HFF-Myc (cell line): ENCODE measurements at regions not wholly inside any gene's neighbourhood (a gene's known extent, or its start where the extent isn't known, plus 50 kb on each side); places are given as distances from the start of the nearest gene placed in this dataset.

Experiments used
- DNase-seq: peaks from one replicate; pipeline ENCODE4 v3.0.0-alpha.2; 2011; ENCODE audit warnings: low read depth; ENCODE audit errors: extremely low read depth
- H3K4me3 ChIP-seq: replicated peaks from 2 replicates; pipeline ENCODE4 v1.5.1; 2011; ENCODE audit warnings: low read depth, mild to moderate bottlenecking, control low read depth, low read length
- TF ChIP-seq, protein P1 (sequence below): IDR thresholded peaks from 2 replicates; pipeline ENCODE4 v1.5.1; 2012; ENCODE audit warnings: mild to moderate bottlenecking, low read depth, low read length, control low read depth; ENCODE audit errors: missing control alignments

DNA sequence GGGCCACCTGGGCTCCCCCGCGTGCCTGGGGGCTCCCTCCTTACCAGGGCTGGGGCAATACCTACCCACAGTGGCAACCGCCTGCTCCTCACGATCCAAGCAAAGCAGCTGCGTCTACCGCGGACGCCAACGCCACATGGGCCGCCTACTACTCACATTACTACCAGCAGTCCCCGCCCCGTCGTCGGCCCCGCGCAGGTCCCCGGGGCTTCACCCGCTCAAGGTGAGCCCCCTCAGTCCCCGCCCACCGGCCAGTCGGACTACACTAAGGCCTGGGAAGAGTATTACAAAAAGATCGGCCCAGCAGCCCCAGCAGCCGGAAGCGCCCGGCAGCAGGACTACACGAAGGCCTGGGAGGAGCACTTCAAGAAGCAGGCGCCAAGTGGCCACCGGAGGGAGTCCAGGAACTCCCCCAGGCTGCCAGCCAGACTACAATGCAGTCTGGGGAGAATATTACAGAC is 106.0 kb upstream of the MTAP start:
- TF ChIP-seq, protein P1, sequence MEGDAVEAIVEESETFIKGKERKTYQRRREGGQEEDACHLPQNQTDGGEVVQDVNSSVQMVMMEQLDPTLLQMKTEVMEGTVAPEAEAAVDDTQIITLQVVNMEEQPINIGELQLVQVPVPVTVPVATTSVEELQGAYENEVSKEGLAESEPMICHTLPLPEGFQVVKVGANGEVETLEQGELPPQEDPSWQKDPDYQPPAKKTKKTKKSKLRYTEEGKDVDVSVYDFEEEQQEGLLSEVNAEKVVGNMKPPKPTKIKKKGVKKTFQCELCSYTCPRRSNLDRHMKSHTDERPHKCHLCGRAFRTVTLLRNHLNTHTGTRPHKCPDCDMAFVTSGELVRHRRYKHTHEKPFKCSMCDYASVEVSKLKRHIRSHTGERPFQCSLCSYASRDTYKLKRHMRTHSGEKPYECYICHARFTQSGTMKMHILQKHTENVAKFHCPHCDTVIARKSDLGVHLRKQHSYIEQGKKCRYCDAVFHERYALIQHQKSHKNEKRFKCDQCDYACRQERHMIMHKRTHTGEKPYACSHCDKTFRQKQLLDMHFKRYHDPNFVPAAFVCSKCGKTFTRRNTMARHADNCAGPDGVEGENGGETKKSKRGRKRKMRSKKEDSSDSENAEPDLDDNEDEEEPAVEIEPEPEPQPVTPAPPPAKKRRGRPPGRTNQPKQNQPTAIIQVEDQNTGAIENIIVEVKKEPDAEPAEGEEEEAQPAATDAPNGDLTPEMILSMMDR, result peak; percentile 20
- no peak overlapping the region for H3K4me3 ChIP-seq
- no peak for DNase-seq

DNA sequence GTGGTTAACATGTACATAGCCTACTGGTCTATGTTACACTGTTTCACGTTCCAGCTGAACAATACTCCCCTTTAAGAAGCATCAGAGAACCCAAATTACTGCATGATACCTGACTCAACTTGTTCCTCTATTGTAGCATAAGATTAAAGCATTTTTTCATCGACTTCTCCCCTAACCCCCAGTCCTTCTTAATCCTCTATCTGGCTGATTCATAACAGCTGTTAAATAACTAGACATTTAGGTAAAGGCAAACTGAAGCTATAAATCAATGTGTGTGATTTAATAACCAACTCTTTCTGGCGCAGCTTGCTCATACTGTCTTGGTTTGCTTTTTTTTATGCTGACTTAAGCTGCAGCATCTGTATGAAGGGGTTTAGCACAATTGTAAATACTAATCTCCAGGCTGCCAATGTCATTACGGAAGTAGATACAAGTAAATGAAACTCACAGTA is 94.2 kb upstream of the MTAP start:
- H3K4me3 ChIP-seq, result no peak overlapping the region
- DNase-seq, result no peak
- TF ChIP-seq, protein P1, result no peak

- DNase-seq, result no peak
- no peak overlapping the region for H3K4me3 ChIP-seq
- TF ChIP-seq, protein P1, result no peak
Measured at GRCh38 chr9:21708856-21709255, 93.6 kb upstream of the MTAP start.

- TF ChIP-seq, protein P1, result peak; percentile 79
- no peak overlapping the region for H3K4me3 ChIP-seq
- DNase-seq, result peak; percentile 54
Measured at GRCh38 chr9:21709464-21710058, 92.9 kb upstream of the MTAP start.

GRCh38 chr9:21710548-21711191 is 91.8 kb upstream of the MTAP start:
- no peak overlapping the region for H3K4me3 ChIP-seq
- TF ChIP-seq, protein P1, result no peak
- DNase-seq, result no peak

DNA sequence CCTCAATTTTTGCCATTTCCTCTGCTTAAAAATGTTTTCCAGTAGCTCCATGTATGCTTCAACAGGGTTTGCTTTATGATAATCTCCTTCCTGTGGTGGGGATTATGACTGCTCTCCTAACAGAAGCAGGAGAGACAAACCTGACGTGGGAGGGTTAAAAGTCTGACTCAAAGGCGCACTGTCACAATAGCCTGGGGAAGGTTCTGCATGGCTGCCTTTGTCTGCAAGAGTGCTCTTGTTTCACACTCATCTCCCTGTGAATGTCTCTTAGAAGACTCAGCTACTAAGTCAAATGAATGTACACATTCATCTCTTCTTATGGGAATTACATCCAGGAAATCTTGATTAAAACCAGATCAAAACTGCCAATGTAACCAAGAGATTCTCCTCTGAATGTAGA is 90.9 kb upstream of the MTAP start:
- no peak for DNase-seq
- no peak overlapping the region for H3K4me3 ChIP-seq
- TF ChIP-seq, protein P1, result no peak

DNA sequence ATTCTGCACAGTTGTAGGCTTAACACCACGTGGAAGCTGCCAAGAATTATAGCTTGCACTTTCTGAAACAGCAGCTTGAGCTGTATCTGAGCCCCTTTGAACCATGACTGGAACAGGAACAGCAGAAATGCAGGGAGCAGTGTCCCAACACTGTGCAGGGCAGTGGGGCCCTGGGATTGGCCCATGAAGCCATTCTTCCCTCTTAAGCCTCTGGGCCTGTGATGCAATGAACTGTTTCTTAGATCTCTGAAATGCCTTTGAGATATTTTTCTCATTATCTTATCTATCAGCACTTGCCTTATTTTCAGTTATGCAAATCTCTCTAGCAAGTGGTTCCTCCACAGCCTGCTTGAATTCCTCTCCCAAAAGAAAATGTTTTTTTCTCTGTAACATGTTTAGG is 87.0 kb upstream of the MTAP start:
- TF ChIP-seq, protein P1, result no peak
- H3K4me3 ChIP-seq, result no peak overlapping the region
- DNase-seq, result no peak
